Uterus (tissue), 3 donors: ENCODE measurements at regions not wholly inside any gene's neighbourhood (a gene's known extent, or its start where the extent isn't known, plus 50 kb on each side); places are given as distances from the start of the nearest gene placed in this dataset.

Source experiments
- DNase-seq, 2 donors: peaks; one replicate each; pipeline ENCODE4 v3.0.0-alpha.2; 2019 to 2020
- H3K27ac ChIP-seq, 2 donors: fragments of 200-600 bp; sonication (generic); 1 replicate in 1 of 2; 2 replicates in 1 of 2; pipeline ENCODE4 v1.5.1; 2016 to 2018
- H3K27me3 ChIP-seq, 2 donors: fragments of 200-600 bp; sonication (generic); one replicate each; pipeline ENCODE4 v1.5.1; 2018 to 2019; ENCODE audit warnings: control low read depth in 1 of 2
- H3K36me3 ChIP-seq, 2 donors: fragments of 200-600 bp; sonication (generic); one replicate each; pipeline ENCODE4 v1.5.1; 2019; ENCODE audit warnings: control low read depth in 1 of 2
- H3K4me1 ChIP-seq, 2 donors: fragments of 200-600 bp; sonication (generic); one replicate each; pipeline ENCODE4 v1.5.1; 2018 to 2019; ENCODE audit warnings: control low read depth in 1 of 2
- H3K4me3 ChIP-seq, 2 donors: fragments of 200-600 bp; sonication (generic); 1 replicate in 1 of 2; 2 replicates in 1 of 2; pipeline ENCODE4 v1.5.1; 2018 to 2019; ENCODE audit warnings: mild to moderate bottlenecking in 1 of 2
- H3K9me3 ChIP-seq, 2 donors: fragments of 200-600 bp; sonication (generic); one replicate each; pipeline ENCODE4 v1.5.1; 2019; ENCODE audit warnings: control low read depth in 1 of 2
- POLR2A ChIP-seq, 2 donors: fragments of 450-650 bp; IDR thresholded peaks; one replicate each; pipeline ENCODE4 v1.6.1; 2016; ENCODE audit warnings: antibody characterized with exemption in 2 of 2, mild to moderate bottlenecking in 1 of 2, moderate library complexity in 1 of 2
- intact Hi-C: fragments of 100-400 bp; cut with DNase I; formaldehyde crosslinking; loops from one replicate; pipeline ENCODE4 v1.15.1; 2023; ENCODE audit warnings: low total_unique reads
- TF ChIP-seq, protein P1 (sequence below), 4 experiments: fragments of 200-600 bp in 2 of 4; fragments of 450-650 bp in 2 of 4; sonication (generic) in 2 of 4; IDR thresholded peaks; one replicate each; pipeline ENCODE4 v1.5.1; 2016 to 2019; ENCODE audit warnings: antibody characterized with exemption in 4 of 4, mild to moderate bottlenecking in 2 of 4, moderate library complexity in 1 of 4
- donor health status: DM: yes; HTN: yes; CAD: no.

DNA sequence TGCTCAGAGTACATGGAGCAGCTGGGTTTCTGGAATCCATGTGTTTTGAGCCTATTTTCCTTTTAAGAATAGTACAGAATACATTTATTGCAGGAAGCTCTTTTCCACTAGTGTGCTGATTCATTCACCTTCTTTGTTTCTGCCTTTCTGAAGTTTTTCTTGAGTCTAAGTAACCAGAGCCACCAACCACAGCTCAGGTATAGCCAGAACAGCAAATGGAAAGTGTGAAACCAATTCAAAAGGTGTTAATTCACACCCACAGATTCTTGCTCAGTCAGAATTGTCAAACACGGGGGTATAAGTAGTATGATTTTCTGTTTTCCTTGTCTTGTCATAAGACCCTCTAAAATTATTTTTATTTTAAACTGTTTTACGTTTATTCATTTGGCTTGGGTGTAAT is 75.9 kb upstream of the DYNAP start:
- DNase-seq = no peak
- TF ChIP-seq, protein P1, sequence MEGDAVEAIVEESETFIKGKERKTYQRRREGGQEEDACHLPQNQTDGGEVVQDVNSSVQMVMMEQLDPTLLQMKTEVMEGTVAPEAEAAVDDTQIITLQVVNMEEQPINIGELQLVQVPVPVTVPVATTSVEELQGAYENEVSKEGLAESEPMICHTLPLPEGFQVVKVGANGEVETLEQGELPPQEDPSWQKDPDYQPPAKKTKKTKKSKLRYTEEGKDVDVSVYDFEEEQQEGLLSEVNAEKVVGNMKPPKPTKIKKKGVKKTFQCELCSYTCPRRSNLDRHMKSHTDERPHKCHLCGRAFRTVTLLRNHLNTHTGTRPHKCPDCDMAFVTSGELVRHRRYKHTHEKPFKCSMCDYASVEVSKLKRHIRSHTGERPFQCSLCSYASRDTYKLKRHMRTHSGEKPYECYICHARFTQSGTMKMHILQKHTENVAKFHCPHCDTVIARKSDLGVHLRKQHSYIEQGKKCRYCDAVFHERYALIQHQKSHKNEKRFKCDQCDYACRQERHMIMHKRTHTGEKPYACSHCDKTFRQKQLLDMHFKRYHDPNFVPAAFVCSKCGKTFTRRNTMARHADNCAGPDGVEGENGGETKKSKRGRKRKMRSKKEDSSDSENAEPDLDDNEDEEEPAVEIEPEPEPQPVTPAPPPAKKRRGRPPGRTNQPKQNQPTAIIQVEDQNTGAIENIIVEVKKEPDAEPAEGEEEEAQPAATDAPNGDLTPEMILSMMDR (IDR thresholded peaks at IDR 0.05) = no peak
- no peak for TF ChIP-seq POLR2A (IDR thresholded peaks at IDR 0.05)
- no peaks in the 10 kb centered on the region for H3K36me3 ChIP-seq
- no peak overlapping the region for H3K4me3 ChIP-seq
- no peak overlapping the region for H3K27ac ChIP-seq
- no peaks in the 10 kb centered on the region for H3K4me1 ChIP-seq
- intact Hi-C loops = no loop called here
- H3K9me3 ChIP-seq = no peaks in the 10 kb centered on the region
- H3K27me3 ChIP-seq = no peaks in the 10 kb centered on the region

DNA sequence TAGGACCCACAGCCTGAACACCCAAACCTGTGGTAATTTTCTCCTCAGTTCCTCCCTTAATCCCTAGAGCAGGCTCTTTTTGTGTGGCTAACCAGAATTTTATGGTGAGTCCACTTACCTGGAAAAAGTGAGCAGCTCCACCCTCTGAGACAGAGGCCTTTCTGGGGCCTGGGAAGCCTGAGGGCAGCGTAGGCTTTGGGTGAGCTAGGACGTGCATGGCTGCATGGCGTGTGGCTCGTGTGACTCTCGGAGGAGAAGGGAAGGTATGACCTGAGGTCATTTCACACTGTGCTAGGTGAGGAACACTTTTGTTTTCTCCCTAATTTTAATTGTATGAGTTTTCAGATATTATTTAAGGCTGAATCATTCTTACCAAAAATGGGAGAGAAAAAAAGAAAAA is 73.5 kb upstream of the DYNAP start:
- H3K4me3 ChIP-seq = no peak overlapping the region
- intact Hi-C loops = no loop called here
- no peak for DNase-seq
- H3K27ac ChIP-seq = no peak overlapping the region
- no peaks in the 10 kb centered on the region for H3K36me3 ChIP-seq
- TF ChIP-seq, protein P1 (IDR thresholded peaks at IDR 0.05) = no peak
- TF ChIP-seq POLR2A (IDR thresholded peaks at IDR 0.05) = no peak
- no peaks in the 10 kb centered on the region for H3K4me1 ChIP-seq
- H3K27me3 ChIP-seq = no peaks in the 10 kb centered on the region
- H3K9me3 ChIP-seq = no peaks in the 10 kb centered on the region

DNA sequence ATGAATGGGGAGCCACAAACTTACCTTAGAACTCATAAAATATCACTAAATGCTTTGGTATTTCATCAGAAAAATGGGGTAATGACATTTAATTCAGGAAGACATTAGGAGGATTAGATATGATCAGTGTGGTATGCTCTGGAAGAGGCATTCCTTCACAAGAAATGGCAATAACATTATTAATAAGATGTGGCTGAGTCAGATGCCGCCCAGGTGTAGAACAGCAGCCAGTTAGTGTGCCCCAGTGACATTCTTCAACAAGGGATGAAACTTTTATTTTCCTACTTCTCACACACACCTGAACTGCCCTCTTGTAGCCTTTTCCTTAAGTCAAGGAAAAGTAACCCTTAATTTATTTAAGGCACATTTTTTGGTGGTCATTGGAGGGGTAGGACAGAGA is 69.2 kb upstream of the DYNAP start:
- Histone ChIP-seq H3K4me1 (no peaks in the 10 kb centered on the region), H3K27ac (no peak overlapping the region), H3K36me3 (no peaks in the 10 kb centered on the region), H3K27me3 (no peaks in the 10 kb centered on the region), H3K4me3 (no peak overlapping the region), H3K9me3 (no peaks in the 10 kb centered on the region)
- DNase-seq = no peak
- TF ChIP-seq, protein P1 (IDR thresholded peaks at IDR 0.05) = no peak
- TF ChIP-seq POLR2A (IDR thresholded peaks at IDR 0.05) = no peak
- intact Hi-C loops = no loop called here

DNA sequence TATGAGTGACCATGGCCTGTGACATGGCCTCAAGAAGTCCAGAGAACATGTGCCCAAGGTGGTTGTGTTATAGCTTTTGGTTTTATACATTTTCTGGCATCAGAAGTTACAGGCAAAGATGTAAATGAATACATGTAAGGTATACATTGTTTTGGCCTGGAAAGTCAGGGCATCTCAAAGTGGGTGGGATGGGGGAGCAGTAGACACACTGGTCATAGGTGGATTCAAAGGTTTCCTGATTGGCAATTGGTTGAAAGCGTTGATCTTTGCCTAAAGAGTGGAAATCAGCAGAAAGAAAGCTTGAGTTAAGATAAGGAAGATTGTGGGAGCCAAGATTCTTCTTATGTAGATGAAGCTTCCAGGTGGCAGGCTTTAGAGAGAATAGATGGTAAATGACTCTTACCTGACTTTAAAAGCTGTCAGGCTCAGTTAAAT is 62.1 kb upstream of the DYNAP start:
- intact Hi-C loops = no loop called here
- Histone ChIP-seq H3K4me1 (no peaks in the 10 kb centered on the region), H3K27ac (no peak overlapping the region), H3K4me3 (no peak overlapping the region), H3K9me3 (no peaks in the 10 kb centered on the region), H3K27me3 (no peaks in the 10 kb centered on the region), H3K36me3 (no peaks in the 10 kb centered on the region)
- TF ChIP-seq, protein P1 (IDR thresholded peaks at IDR 0.05) = no peak
- TF ChIP-seq POLR2A (IDR thresholded peaks at IDR 0.05) = no peak
- DNase-seq = no peak

DNA sequence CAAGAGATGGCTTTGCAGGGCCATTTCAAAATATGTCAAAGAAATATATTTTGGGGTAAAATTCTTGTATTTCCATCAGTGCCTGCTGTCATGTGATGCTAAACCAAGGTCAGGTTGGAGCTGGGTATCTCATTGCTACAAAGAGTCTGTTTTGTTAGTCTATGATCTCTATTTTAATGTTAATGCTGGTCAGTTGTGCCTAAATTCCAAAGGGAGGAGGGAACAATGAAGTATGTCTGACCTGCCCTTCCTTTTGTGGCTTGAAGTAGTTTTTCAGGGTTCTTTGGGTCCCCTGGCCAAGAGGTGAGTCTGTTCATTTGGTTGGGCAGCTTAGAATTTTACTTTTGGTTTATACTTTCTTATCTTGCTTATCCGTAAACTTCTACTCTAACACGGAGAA is 61.6 kb upstream of the DYNAP start:
- Histone ChIP-seq H3K27ac (no peak overlapping the region), H3K4me3 (no peak overlapping the region), H3K4me1 (no peaks in the 10 kb centered on the region), H3K36me3 (no peaks in the 10 kb centered on the region), H3K9me3 (no peaks in the 10 kb centered on the region), H3K27me3 (no peaks in the 10 kb centered on the region)
- intact Hi-C loops = no loop called here
- TF ChIP-seq POLR2A (IDR thresholded peaks at IDR 0.05) = no peak
- TF ChIP-seq, protein P1 (IDR thresholded peaks at IDR 0.05) = no peak
- no peak for DNase-seq
